HG02884 (cell line): ENCODE measurements at regions not wholly inside any gene's neighbourhood (a gene's known extent, or its start where the extent isn't known, plus 50 kb on each side); places are given as distances from the start of the nearest gene placed in this dataset.

ENCODE experiments used
- ATAC-seq: cut with Tn5 transposase; IDR thresholded peaks from one replicate; pipeline ENCODE4 v1.9.1; 2021; ENCODE audit warnings: mild to moderate bottlenecking, moderate library complexity; ENCODE audit not compliant: unreplicated experiment

GRCh38 chr9:89953824-89954615 lies 349.2 kb downstream of the GADD45G start:
- no peak for ATAC-seq

GRCh38 chr9:89955144-89955543 lies 350.3 kb downstream of the GADD45G start:
- ATAC-seq, result no peak

DNA sequence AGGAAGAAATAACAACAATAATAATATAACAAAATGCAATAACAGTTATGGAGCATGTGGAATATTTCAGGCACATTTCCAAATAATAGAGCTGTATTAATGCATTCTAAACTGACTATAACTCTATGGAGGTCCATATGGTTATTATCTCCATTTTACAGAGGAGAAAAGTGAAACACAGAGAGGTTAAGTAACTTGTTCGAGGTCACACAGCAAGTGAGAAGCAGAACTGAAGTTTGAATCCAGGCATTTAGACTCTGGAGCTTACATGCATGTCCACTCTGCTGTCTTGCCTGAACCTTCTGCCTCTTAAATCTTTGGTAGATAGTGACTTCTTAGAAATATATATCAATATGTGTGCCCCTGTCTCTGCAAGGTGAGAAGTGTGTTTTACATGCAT lies 350.8 kb downstream of the GADD45G start:
- no peak for ATAC-seq

DNA sequence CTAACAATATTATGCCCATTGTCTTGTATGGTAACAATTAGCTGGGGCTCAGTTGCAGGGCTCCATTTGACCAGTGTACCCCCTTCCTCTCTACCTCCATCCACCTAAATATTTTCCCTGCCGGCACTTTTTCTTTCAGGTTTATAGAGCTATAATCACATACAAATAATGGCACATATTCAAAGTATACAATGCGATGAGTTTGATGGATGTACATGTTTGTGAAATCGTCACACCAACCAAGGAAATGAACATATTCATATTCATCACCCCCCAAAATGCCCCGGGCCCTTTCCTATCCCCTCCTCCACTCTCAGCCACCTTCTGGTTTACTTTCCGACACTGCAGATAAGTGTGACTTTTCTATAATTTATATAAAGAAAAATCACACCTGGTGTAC lies 351.5 kb downstream of the GADD45G start:
- ATAC-seq, result no peak

GRCh38 chr9:89956907-89957306 lies 352.1 kb downstream of the GADD45G start:
- no peak for ATAC-seq

DNA sequence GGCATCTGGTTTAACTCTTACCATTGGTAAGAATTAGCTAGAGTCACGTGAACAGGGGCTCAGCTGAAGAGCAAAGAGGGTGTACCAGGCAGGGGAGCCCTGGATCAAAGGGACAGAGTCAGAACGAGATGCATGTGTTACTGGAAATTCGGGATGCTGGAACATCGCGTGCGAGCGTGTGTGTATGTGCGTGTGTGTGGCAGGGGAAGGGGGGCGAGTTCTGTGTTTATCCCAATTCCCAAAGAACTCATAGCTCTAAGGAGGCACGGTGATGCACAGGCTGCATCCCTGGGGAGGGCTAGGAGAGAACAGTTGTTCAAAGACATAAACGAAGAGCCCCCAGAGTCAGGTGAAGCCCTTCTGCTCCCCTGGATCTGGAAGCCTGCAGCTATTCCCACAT lies 353.3 kb downstream of the GADD45G start:
- ATAC-seq, result no peak

DNA sequence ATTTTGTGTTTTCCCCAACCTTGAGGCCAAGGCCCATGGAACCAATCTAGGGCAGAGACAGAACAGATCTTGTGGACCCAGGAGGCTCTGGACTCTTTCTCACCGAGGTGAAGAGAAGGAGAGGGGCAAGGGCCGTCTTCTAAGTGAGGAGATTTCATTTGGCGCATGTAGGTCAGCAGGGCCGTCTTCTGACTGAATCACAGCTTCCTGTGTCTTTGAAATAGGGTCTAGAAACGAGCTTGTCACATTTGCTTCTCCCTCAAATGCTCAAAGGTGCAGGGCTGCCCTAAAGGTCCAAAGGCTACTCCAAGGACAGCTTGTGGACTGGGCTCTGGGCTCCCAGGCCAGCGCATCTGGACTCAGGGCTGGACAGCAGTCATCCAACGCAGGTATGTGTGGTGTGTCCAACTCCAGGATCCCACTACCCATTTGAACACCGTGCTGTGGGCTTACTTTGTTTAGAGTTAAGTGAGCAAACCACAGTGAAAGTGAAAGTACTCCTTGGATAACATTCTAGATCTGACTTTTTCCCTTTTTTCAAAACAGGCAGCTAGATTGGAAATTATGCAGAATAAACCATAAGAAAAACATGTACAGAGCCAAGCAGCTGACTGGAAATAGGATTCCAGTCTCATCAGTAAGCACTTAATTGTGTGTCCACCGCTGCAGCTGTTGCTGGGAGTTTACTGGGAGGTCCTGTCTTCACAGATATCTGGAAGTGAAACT lies 357.0 kb downstream of the GADD45G start:
- no peak for ATAC-seq

GRCh38 chr9:89963280-89963679 lies 358.5 kb downstream of the GADD45G start:
- ATAC-seq, result no peak

- ATAC-seq, result no peak
Observed at GRCh38 chr9:89967527-89967926, 362.7 kb downstream of the GADD45G start.

- ATAC-seq, result no peak
Observed at GRCh38 chr9:89969156-89969675, 364.4 kb downstream of the GADD45G start.

DNA sequence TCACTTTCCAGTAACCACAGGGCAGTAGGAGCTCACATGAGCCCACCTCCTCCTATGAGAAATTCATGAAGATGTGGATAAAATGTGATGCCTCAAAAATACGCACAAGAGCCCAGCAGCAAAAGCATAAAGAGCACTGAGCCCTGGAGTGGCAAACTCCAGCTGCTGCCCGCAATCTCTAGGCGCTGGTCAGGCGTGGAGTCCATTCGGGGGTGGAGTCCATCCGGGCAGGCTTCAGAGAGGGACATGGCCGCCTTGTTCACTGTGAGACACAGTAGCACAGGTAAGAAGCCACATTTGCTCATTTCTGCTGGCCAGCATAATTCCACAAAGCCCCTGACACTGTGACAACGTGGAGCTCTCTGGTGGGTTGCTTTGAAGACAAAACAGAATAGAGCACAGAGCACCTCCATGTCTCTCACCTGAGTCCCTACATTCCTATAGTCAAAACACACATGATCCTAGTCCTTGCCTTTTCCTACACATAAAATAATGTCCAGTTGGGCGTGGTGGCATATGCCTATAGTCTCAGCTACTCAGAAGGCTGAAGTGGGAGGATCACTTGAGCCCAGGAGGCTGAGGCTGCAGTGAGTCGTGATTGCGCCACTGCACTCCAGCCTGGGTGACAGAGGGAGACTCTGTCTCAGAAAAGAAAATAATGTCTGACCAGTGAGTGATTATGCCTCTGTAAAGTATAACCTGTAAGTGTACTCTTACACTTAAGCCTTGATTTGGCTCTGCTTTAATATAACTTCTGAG lies 365.2 kb downstream of the GADD45G start:
- ATAC-seq, result no peak

- ATAC-seq, result no peak
Observed at GRCh38 chr9:89970701-89971100, 365.9 kb downstream of the GADD45G start.

- ATAC-seq, result no peak
Observed at GRCh38 chr9:89972535-89972934, 367.7 kb downstream of the GADD45G start.

- no peak for ATAC-seq
Observed at GRCh38 chr9:89974582-89974981, 369.8 kb downstream of the GADD45G start.

DNA sequence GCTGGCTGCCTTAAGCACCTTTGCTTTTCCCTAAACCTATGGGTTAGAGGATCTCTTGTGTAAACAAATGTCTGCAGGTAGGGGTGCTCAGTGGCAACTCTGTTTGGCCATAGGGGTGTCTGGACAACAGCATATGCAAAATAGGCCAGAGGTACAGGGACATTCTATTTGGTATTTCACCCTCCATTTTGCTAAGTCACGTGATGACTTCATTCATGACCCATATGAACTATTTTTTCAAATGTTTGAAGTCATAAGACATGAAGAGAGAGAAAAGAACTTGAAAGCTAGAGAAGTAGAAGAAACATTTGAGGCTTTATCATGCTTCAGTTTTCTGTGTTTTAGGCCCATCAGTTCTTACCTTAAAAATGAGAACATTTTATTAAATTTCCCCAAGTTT lies 370.2 kb downstream of the GADD45G start:
- ATAC-seq, result no peak

GRCh38 chr9:89975630-89976029 lies 370.8 kb downstream of the GADD45G start:
- no peak for ATAC-seq

DNA sequence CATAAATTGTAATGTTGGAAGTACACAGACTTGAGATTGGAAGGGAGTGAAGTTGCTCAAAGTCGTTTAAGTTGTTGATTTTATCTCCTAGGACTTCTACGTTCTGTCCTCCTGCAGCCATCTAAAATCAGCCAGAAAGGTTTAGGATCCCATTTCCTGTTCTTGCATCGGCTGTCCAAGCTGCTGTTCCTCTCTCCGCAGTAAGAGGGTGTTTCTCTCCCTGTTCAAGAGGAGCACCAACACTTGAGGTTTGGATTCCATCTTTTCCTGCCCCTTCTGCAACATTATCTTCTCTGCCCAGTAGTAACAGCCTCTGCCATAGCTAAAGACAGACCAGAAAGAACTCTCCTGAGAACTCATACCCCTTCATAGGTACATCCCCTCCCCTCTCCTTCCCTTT lies 373.4 kb downstream of the GADD45G start:
- no peak for ATAC-seq

GRCh38 chr9:89980600-89980999 lies 375.8 kb downstream of the GADD45G start:
- no peak for ATAC-seq

DNA sequence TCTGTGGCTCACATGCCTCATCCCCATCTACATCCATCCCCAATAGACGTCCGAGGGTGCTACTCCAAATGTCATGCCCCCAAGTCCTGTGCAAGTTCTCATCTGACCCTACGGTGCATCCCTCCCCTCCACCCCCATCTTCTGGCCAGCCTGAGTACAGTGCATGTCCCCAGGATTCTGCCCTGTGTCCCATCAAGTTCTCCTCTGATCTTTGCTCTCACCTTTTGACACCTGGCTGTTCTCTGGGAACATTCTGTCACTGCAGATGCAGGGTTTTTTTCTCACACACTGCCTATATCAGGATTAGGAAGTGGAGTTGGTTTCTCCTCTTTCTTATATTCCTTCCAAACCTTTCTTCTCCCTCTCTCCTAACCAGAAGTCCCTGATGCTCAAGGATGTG lies 377.2 kb downstream of the GADD45G start:
- no peak for ATAC-seq

DNA sequence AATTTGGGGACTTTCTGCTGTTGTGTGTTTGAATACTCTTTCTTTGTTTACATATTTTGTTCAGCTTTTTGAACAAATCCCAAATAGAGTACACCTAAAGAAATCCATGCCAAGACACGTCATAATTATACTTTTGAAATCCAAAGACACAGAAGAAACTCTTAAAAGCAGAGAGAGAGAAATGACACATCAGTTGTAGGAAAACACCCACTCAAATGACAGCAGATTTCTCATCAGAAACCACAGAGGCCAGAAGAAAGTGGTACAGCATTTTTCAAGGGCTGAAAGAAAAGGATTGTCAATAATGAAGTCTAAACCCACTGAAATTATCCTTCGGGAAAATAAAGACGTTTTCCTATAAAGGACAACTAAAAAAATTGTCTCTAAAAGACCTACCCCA lies 378.6 kb downstream of the GADD45G start:
- ATAC-seq, result no peak

- ATAC-seq, result no peak
Observed at GRCh38 chr9:89984214-89984613, 379.4 kb downstream of the GADD45G start.
